Mesendoderm (in vitro differentiated cells): ENCODE measurements at regions not wholly inside any gene's neighbourhood (a gene's known extent, or its start where the extent isn't known, plus 50 kb on each side); places are given as distances from the start of the nearest gene placed in this dataset.

Experiments used
- DNase-seq: peaks from one replicate; pipeline ENCODE4 v3.0.0; 2013
- H2AK5ac ChIP-seq: 2 replicates; pipeline ENCODE4 v1.6.1; 2013; ENCODE audit warnings: low read length, inconsistent platforms
- H2BK120ac ChIP-seq: 2 replicates; pipeline ENCODE4 v1.6.1; 2013; ENCODE audit warnings: low read depth, mild to moderate bottlenecking, low read length, moderate library complexity, mixed read lengths
- H2BK15ac ChIP-seq: replicated peaks from 2 replicates; pipeline ENCODE4 v1.6.1; 2013; ENCODE audit warnings: low read depth, mild to moderate bottlenecking, moderate library complexity
- H2BK5ac ChIP-seq: 2 replicates; pipeline ENCODE4 v1.6.1; 2013; ENCODE audit warnings: low read length, inconsistent platforms
- H3K18ac ChIP-seq: 2 replicates; pipeline ENCODE4 v1.6.1; 2013; ENCODE audit warnings: mild to moderate bottlenecking, low read length, mixed read lengths
- H3K23ac ChIP-seq: one replicate; pipeline ENCODE4 v1.6.1; 2013; ENCODE audit warnings: low read length
- H3K27ac ChIP-seq: 2 replicates; pipeline ENCODE4 v1.5.1; 2013; ENCODE audit warnings: low read depth, mild to moderate bottlenecking, inconsistent platforms, low read length, moderate library complexity
- H3K27me3 ChIP-seq: 2 replicates; pipeline ENCODE4 v1.6.1; 2013; ENCODE audit warnings: low read length, control low read depth, mild to moderate bottlenecking, inconsistent platforms; ENCODE audit not compliant: insufficient read depth, poor library complexity
- H3K36me3 ChIP-seq: 2 replicates; pipeline ENCODE4 v1.6.1; 2013; ENCODE audit warnings: low read length, inconsistent platforms; ENCODE audit not compliant: control insufficient read depth, insufficient read depth
- H3K4ac ChIP-seq: one replicate; pipeline ENCODE4 v1.6.1; 2013; ENCODE audit warnings: low read depth, mild to moderate bottlenecking, low read length, moderate library complexity
- H3K4me1 ChIP-seq: 2 replicates; pipeline ENCODE4 v1.6.1; 2013; ENCODE audit warnings: low read depth, low read length, inconsistent platforms; ENCODE audit not compliant: control insufficient read depth
- H3K4me2 ChIP-seq: 2 replicates; pipeline ENCODE4 v1.6.1; 2013; ENCODE audit warnings: low read length
- H3K4me3 ChIP-seq: 2 replicates; pipeline ENCODE4 v1.5.1; 2013; ENCODE audit warnings: mild to moderate bottlenecking, low read length
- H3K56ac ChIP-seq: one replicate; pipeline ENCODE4 v1.6.1; 2013; ENCODE audit warnings: low read length
- H3K79me1 ChIP-seq: 2 replicates; pipeline ENCODE4 v1.6.1; 2013; ENCODE audit warnings: low read length, inconsistent platforms
- H3K79me2 ChIP-seq: 2 replicates; pipeline ENCODE4 v1.6.1; 2013; ENCODE audit warnings: mild to moderate bottlenecking, low read length; ENCODE audit not compliant: control insufficient read depth, insufficient read depth
- H3K9ac ChIP-seq: 2 replicates; pipeline ENCODE4 v1.6.1; 2013; ENCODE audit warnings: low read length, inconsistent platforms
- H4K5ac ChIP-seq: one replicate; pipeline ENCODE4 v1.6.1; 2013; ENCODE audit warnings: low read length
- H4K8ac ChIP-seq: one replicate; pipeline ENCODE4 v1.6.1; 2013; ENCODE audit warnings: low read depth, mild to moderate bottlenecking, control low read depth, low read length, moderate library complexity
- WGBS: extraction: QIAGEN DNeasy Blood & Tissue Kit; methylation state at CpG from one replicate; pipeline ENCODE4 v1.1.7; 2013; ENCODE audit warnings: low lambda C conversion rate, missing lambda C conversion rate; ENCODE audit not compliant: insufficient coverage; ENCODE audit errors: extremely low coverage; 5-methylcytosine and 5-hydroxymethylcytosine counted together

DNA sequence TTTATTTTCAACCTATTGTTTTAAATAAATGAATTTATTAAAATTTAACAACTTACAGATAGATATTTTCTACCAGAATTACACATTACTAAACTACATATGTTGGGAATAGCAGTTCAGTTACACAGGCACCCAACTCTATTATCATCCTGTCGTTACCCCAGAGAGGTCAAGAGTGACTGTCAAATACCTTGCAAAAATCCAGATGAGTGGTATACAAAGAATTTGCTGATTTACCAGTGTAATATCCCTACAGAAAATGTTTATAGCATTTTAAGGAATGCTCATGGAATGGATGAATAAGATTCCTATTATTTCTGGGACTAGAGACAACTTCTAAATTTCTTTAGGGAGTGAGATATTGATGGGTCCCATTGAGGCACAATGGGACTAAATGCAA lies 300.7 kb upstream of the RGS18 start:
- Histone ChIP-seq H3K56ac (no peak overlapping the region), H3K4me1 (no peaks in the 10 kb centered on the region), H3K23ac (no peak overlapping the region), H3K27me3 (no peaks in the 10 kb centered on the region), H2BK120ac (no peak overlapping the region), H3K18ac (no peak overlapping the region), H3K4ac (no peak overlapping the region), H4K5ac (no peak overlapping the region), H2BK15ac (no peak overlapping the region), H4K8ac (no peak overlapping the region), H3K4me3 (no peak overlapping the region), H3K36me3 (no peaks in the 10 kb centered on the region), H2AK5ac (no peak overlapping the region), H3K27ac (no peak overlapping the region), H3K4me2 (no peak overlapping the region), H2BK5ac (no peak overlapping the region), H3K79me2 (no peaks in the 10 kb centered on the region), H3K9ac (no peak overlapping the region), H3K79me1 (no peaks in the 10 kb centered on the region)
- WGBS = no CpG with 5 or more reads among the region's 1 CpG
- DNase-seq = no peak

DNA sequence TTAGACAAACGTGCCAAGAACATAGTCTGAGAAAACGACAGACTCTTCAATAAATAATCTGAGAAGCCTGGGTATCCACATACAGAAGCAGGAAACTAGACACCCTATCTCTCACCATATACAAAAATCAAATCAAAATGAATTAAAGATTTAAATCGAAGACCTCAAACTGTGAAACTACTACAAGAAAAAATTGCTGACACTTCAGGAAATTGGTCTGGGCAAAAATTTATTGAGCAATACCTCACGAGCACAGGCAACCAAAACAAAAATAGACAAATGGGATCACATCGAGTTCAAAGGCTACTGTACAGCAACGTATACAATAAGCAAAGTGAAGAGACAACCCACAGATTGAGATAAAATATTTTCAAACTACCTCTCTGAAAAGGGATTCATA lies 292.8 kb upstream of the RGS18 start:
- Histone ChIP-seq H2BK15ac (no peak overlapping the region), H3K27ac (no peak overlapping the region), H3K56ac (no peak overlapping the region), H3K4ac (no peak overlapping the region), H3K9ac (no peak overlapping the region), H3K4me1 (no peaks in the 10 kb centered on the region), H2BK120ac (no peak overlapping the region), H3K4me3 (no peak overlapping the region), H2BK5ac (no peak overlapping the region), H3K27me3 (no peaks in the 10 kb centered on the region), H3K18ac (no peak overlapping the region), H3K4me2 (no peak overlapping the region), H3K79me2 (no peaks in the 10 kb centered on the region), H3K36me3 (no peaks in the 10 kb centered on the region), H3K79me1 (no peaks in the 10 kb centered on the region), H4K8ac (no peak overlapping the region), H2AK5ac (no peak overlapping the region), H4K5ac (no peak overlapping the region), H3K23ac (no peak overlapping the region)
- no peak for DNase-seq
- WGBS = no CpG with 5 or more reads among the region's 6 CpGs

DNA sequence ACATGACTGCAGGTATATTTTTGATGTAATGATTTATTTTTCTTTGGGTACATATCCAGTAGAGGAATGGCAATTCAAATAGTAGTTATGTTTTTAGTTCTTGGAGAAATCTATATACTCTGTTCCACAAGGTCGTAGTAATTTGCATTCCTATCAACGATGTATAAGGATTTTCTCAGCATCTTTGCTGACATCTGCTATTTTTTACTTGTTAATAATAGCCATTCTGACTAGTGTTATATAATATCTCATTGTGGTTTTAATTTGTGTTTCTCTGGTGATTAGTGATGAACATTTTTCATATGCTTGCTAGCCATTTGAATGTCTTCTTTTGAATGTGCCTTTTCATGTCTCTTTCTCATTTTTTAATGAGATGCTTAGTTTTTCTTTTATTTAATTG lies 292.1 kb upstream of the RGS18 start:
- no peak for DNase-seq
- Histone ChIP-seq H3K18ac (no peak overlapping the region), H3K27me3 (no peaks in the 10 kb centered on the region), H3K4me3 (no peak overlapping the region), H3K79me2 (no peaks in the 10 kb centered on the region), H2BK120ac (no peak overlapping the region), H3K4me2 (no peak overlapping the region), H2AK5ac (no peak overlapping the region), H3K23ac (no peak overlapping the region), H2BK15ac (no peak overlapping the region), H3K4me1 (no peaks in the 10 kb centered on the region), H4K5ac (no peak overlapping the region), H3K9ac (no peak overlapping the region), H3K27ac (no peak overlapping the region), H3K79me1 (no peaks in the 10 kb centered on the region), H2BK5ac (no peak overlapping the region), H3K4ac (no peak overlapping the region), H3K36me3 (no peaks in the 10 kb centered on the region), H4K8ac (no peak overlapping the region), H3K56ac (no peak overlapping the region)
- WGBS = no CpG with 5 or more reads among the region's 2 CpGs

DNA sequence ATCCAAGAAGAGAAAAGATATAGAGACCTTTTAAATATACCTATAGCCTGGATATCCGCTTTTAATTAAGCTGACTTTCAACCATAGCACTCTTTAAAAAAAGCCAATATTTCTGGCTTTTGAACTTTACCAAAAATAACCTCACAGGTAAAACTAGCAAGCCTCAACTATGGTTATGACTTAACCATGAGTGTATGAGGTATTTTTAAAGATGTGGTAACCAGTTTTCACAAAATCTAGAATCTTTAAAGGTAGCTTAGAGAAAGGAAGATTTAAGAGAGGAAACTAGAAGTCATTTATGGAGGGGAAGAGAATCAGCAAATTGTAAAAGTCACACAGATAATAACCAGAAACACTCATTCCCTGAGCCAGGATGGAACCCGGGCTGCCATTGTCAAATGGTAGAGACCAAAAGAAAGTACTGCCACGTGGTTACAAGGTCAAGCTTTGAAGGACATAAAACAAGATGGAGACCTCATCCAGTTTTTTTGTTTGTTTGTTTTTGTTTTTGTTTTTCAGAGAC lies 288.4 kb upstream of the RGS18 start:
- no peak overlapping the region for H2BK120ac ChIP-seq
- no peak overlapping the region for H3K56ac ChIP-seq
- H3K23ac ChIP-seq = no peak overlapping the region
- DNase-seq = no peak
- H2BK5ac ChIP-seq = no peak overlapping the region
- no peak overlapping the region for H2BK15ac ChIP-seq
- H3K4me1 ChIP-seq = no peaks in the 10 kb centered on the region
- no peaks in the 10 kb centered on the region for H3K79me1 ChIP-seq
- no CpG with 5 or more reads among the region's 3 CpGs for WGBS
- no peak overlapping the region for H3K4ac ChIP-seq
- H3K4me3 ChIP-seq = no peak overlapping the region
- no peak overlapping the region for H3K18ac ChIP-seq
- no peak overlapping the region for H3K9ac ChIP-seq
- no peak overlapping the region for H4K8ac ChIP-seq
- H3K36me3 ChIP-seq = no peaks in the 10 kb centered on the region
- H3K27ac ChIP-seq = no peak overlapping the region
- H4K5ac ChIP-seq = no peak overlapping the region
- no peak overlapping the region for H2AK5ac ChIP-seq
- H3K27me3 ChIP-seq = no peaks in the 10 kb centered on the region
- H3K4me2 ChIP-seq = no peak overlapping the region
- no peaks in the 10 kb centered on the region for H3K79me2 ChIP-seq

DNA sequence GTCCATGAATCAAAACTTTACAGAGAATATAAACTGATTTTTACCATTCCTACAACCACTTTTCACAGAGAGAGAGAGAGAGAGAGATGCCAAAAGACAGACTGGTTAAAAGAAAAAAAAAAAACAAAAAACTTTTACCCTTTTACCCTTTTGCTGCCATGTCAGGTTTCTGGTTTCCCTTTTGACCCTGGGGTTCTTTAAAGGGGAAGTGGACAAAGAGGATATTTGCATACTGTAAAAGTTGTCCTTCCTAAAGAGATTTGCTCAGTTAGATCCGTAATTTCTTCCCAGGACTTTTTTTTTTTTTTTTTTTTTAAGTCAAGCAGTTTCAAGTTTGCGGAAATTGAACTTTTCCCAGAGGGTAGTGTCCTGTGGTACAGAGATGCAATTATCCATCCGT lies 287.8 kb upstream of the RGS18 start:
- H3K23ac ChIP-seq = no peak overlapping the region
- no peaks in the 10 kb centered on the region for H3K4me1 ChIP-seq
- no peaks in the 10 kb centered on the region for H3K36me3 ChIP-seq
- WGBS = no CpG with 5 or more reads among the region's 3 CpGs
- no peak overlapping the region for H3K4me3 ChIP-seq
- H2BK120ac ChIP-seq = no peak overlapping the region
- H3K27ac ChIP-seq = no peak overlapping the region
- H3K4me2 ChIP-seq = no peak overlapping the region
- no peak overlapping the region for H4K5ac ChIP-seq
- no peaks in the 10 kb centered on the region for H3K79me2 ChIP-seq
- H3K18ac ChIP-seq = no peak overlapping the region
- no peaks in the 10 kb centered on the region for H3K79me1 ChIP-seq
- H3K56ac ChIP-seq = no peak overlapping the region
- DNase-seq = no peak
- H3K4ac ChIP-seq = no peak overlapping the region
- no peak overlapping the region for H2AK5ac ChIP-seq
- no peak overlapping the region for H2BK5ac ChIP-seq
- H4K8ac ChIP-seq = no peak overlapping the region
- no peak overlapping the region for H2BK15ac ChIP-seq
- no peaks in the 10 kb centered on the region for H3K27me3 ChIP-seq
- no peak overlapping the region for H3K9ac ChIP-seq

DNA sequence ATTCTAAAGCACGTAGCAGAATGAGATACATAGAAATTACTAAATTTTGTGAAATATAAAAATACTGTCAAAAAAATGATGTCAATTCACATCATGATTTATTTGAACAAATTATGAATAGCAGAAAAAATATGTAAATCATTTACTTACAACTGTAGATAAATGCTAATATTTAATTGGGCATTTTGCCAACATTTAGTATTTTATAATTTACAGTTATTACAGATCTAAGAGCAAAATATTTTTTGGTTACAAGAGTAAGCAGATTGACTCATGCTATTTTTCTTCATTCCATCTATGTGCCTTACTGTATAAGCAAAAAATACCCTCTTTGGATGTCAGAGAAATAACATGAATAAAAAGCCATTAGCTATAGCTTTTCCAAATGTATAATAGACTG lies 282.3 kb upstream of the RGS18 start:
- Histone ChIP-seq H3K4ac (no peak overlapping the region), H2BK15ac (no peak overlapping the region), H3K18ac (no peak overlapping the region), H3K36me3 (no peaks in the 10 kb centered on the region), H3K4me1 (no peaks in the 10 kb centered on the region), H3K79me1 (no peaks in the 10 kb centered on the region), H4K8ac (no peak overlapping the region), H3K27ac (no peak overlapping the region), H3K56ac (no peak overlapping the region), H3K79me2 (no peaks in the 10 kb centered on the region), H2BK120ac (no peak overlapping the region), H3K4me2 (no peak overlapping the region), H3K4me3 (no peak overlapping the region), H3K9ac (no peak overlapping the region), H4K5ac (no peak overlapping the region), H2BK5ac (no peak overlapping the region), H3K23ac (no peak overlapping the region), H2AK5ac (no peak overlapping the region), H3K27me3 (no peaks in the 10 kb centered on the region)
- no peak for DNase-seq
- no CpG with 5 or more reads among the region's 1 CpG for WGBS
